ENCODE measurements at regions not wholly inside any gene's neighbourhood (a gene's known extent, or its start where the extent isn't known, plus 50 kb on each side); places are given as distances from the start of the nearest gene placed in this dataset.

DNA sequence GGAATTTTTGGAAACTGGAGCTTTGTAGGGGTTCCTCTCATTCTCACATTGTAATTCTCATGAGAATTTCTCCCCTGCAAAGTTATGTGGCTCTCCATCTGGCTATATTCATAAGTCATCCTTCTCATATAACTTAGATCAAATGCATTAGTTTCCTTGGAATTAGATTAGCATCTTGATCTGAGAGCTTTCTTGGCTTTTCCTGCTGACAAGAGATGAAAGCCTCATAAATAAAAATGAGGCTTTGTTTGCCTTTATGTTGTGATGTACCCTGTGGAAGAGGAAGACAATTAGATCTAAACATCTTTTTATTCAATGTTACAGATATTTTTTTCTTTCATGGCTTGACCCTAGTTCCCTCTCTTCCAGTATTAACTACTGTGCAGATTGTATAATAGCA is 165.4 kb upstream of the ZPLD1 start:
- intact Hi-C loops (cut with DNase I), result no loop called here
- DNase-seq, result no peak

DNA sequence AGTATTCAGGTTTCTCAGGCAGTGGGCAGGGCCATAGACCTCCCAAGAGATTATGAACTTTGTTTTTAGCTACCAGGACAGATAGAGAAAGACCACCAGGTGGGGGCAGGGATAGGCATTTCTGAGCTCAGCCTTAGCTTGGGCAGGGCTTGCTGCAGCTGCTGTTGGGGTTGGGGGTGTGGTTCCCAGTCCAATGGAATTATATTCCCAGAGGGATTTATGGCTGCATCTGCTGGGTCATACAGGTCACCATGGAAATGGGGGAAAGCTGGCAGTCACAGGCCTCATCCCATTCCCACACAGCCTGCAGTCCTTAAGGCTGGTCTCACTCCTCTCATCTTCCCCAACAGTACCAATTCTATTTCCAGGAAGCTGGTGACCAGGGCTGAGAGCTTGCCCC is 144.6 kb upstream of the ZPLD1 start:
- intact Hi-C loops (cut with DNase I), result no loop called here
- no peak for DNase-seq

- no peak for DNase-seq
- intact Hi-C loops (cut with DNase I), result no loop called here
Measured at GRCh38 chr3:102295756-102296155, 139.1 kb upstream of the ZPLD1 start.

- intact Hi-C loops (cut with DNase I), result no loop called here
- no peak for DNase-seq
Measured at GRCh38 chr3:102297072-102297658, 137.7 kb upstream of the ZPLD1 start.

DNA sequence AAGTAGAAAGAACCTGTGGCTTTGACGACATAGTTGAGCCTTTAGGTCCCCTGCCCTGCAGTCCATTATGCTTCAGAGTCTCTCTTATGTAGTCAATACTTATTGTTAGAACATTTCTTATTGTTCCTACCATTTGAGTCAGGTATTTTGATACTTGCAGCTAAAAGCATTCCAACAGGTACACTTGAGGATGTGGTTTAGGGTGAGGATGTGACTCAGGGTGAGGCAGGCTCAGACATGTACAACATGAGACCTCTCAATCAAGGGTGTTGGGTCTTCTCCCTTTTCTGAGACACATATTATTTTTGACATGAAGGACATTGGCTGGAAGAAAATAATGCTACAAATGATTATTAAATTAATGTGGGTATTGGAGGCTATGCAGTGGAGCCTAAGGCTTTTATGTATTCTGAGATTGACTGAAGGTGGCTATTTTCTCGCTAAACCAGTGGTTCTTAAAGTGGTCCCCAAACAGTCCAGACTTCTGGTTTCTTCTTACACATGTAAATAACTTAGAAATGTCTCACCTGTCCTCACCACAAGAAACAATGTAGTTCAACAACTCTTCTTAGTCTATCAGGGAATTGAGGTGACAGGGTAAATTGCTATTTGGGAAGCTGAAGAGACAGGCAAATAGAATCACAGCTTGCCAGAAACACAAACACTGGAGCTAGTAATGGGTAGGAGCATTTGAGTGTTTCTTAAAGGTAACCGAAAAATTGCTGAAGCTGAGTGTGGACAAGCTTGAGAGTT is 135.5 kb upstream of the ZPLD1 start:
- no peak for DNase-seq
- intact Hi-C loops (cut with DNase I), result no loop called here

- no peak for DNase-seq
- intact Hi-C loops (cut with DNase I), result no loop called here
Measured at GRCh38 chr3:102301155-102301880, 133.5 kb upstream of the ZPLD1 start.

DNA sequence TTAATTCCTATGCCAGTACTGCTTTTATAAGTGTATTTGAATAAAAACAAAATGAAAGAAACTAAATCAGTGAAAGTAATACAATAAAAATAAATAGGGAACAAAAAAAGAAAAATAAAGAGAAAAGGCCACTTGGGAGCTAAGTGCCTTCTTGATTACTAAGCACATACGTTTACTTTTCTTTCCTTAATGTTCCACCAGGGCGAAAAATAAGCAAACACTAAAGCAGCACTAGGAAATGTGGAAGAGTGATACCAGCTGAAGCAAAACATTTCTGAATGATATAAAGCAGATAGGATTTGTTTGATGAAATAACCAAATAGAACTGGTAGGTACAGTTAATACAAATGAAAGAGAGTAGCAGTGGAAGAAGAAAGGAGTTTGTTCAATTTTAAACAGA is 132.8 kb upstream of the ZPLD1 start:
- intact Hi-C loops (cut with DNase I), result no loop called here
- no peak for DNase-seq

DNA sequence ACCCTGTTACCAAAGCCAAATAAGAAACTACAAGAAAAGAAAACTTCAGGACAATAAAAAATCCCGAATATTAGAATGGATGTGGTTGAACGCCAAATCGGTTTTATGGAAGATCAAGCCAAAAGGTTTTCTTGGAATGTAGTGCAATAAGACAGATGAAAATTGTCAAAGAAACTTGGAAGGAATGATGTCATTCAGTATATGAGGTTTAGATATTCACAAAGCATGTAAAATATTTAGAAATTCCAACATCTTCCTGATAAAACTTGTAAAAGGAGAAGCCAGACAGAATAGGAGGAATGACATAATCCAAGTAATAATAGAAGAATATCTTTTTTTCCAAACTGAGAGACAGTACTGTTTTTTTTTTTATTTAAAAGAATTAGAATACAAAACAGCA is 130.3 kb upstream of the ZPLD1 start:
- no peak for DNase-seq
- intact Hi-C loops (cut with DNase I), result no loop called here

DNA sequence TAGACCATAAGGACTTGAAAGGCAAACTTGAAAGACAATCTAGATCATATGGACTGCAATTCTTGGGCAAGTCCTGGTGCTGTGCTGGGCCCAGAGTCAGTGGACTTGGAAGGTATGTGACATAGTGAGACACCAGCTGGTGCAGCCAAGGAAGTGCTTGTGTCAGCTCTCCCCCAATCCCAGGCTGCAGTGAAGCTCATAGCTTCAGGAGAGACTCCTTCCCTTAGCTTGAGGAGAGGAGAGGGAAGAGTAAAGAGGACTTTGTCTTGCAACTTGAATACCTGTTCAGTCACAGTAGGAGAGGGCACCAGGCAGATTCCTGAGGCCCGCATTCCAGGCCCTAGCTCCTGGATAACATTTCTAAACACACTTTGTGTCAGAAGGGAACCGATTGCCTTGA is 127.4 kb upstream of the ZPLD1 start:
- intact Hi-C loops (cut with DNase I), result no loop called here
- DNase-seq, result no peak

GRCh38 chr3:102329066-102329465 is 105.7 kb upstream of the ZPLD1 start:
- intact Hi-C loops (cut with DNase I), result no loop called here

DNA sequence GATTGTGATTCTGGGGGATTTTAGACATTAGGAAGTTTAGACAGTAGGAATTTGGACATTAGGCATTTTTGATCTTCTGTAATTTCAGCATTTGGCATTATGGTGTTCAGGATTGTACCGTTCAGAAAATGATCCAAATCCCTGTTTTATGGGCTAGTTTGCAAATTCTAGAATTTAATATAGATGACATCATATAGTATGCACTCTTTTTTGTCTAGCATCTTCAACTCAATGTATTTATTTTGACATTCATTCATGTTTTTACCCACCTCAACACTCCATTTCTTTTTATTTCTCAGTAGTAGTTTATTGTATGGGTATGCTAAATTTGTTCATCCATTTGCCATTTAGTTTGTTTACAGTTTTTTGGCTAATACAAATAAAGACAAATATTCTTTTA is 105.3 kb upstream of the ZPLD1 start:
- no peak for DNase-seq
- intact Hi-C loops (cut with DNase I), result no loop called here

More at GRCh38 chr3:102329066-102329465, 105.7 kb upstream of the ZPLD1 start:
- no peak for DNase-seq

- intact Hi-C loops (cut with DNase I), result no loop called here
Measured at GRCh38 chr3:102332205-102332604, 102.6 kb upstream of the ZPLD1 start.

GRCh38 chr3:102332934-102333333 is 101.9 kb upstream of the ZPLD1 start:
- DNase-seq, result no peak
- intact Hi-C loops (cut with DNase I), result no loop called here

More at GRCh38 chr3:102332205-102332604, 102.6 kb upstream of the ZPLD1 start:
- DNase-seq, result no peak

DNA sequence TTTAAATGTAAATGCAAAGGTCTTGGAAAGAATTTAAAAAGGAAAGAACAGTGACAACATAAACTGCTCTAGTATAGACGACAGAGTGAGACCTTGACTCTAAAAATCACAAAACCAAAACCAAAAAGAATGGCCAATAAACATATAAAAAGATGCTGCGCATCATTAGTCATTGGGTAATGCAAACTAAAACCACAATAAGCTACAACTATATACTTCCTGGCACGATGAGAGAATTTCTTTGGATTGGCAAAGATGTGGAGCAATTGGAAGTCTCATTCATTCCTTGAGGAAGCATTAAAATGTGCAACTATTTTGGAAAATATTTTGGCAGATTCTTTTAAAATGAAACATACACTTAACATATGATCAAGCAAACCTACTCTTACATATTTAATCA is 98.7 kb upstream of the ZPLD1 start:
- no peak for DNase-seq
- intact Hi-C loops (cut with DNase I), result no loop called here

GRCh38 chr3:102339671-102340070 is 95.1 kb upstream of the ZPLD1 start:
- DNase-seq, result peak in 1 of 10 donors; percentile 25
- intact Hi-C loops (cut with DNase I), result no loop called here

GRCh38 chr3:102346897-102347296 is 87.9 kb upstream of the ZPLD1 start:
- DNase-seq, result no peak
- intact Hi-C loops (cut with DNase I), result no loop called here

DNA sequence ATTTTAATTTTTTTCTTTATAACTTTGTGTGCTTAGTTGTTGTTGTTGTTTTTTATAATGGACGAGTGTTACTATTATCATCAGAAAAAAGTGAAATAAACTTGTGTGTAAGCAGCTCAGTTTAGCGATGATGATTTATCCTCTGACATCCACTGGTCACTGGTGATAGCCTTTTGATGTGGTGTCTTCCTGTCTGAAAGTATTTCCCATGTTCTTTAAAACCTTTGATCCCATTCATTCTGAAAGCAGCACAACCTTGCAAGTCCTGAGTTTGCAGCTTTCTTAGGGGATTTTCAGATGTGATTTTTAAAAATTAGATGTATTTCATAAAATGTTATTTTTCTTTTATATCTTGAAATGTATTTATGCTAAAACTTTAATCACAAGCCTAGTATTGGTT is 85.9 kb upstream of the ZPLD1 start:
- no peak for DNase-seq
- intact Hi-C loops (cut with DNase I), result no loop called here

DNA sequence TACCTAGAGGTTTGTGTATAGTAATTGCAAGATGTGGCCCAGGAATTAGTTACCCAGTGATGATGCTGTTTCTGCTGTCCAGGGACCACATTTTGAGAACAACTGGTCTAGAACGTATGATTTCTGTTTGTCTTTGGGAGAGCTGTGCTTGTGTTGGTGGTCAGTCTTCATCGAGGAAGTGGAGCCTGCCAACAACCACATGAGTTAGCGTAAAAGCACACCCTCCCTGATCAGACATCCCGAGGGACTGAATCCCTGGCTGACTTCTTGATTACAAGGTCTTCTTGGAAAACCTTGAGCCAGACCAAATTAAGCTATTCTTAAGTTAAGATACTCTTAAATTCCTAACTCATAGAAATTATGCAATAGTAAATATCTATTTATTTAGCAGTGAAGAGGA is 81.7 kb upstream of the ZPLD1 start:
- no peak for DNase-seq
- intact Hi-C loops (cut with DNase I), result no loop called here

GRCh38 chr3:102353805-102354204 is 81.0 kb upstream of the ZPLD1 start:
- DNase-seq, result no peak
- intact Hi-C loops (cut with DNase I), result no loop called here

- intact Hi-C loops (cut with DNase I), result no loop called here
- DNase-seq, result no peak
Measured at GRCh38 chr3:102354818-102355515, 79.8 kb upstream of the ZPLD1 start.

- no peak for DNase-seq
- intact Hi-C loops (cut with DNase I), result no loop called here
Measured at GRCh38 chr3:102356506-102356905, 78.3 kb upstream of the ZPLD1 start.

All from posterior cingulate gyrus (tissue), 11 donors.